A673 (cell line): ENCODE measurements at regions not wholly inside any gene's neighbourhood (a gene's known extent, or its start where the extent isn't known, plus 50 kb on each side); places are given as distances from the start of the nearest gene placed in this dataset.

Experiments
- BruUV-seq: library from RNA; stranded (reverse); fragments of 400-500 nt; replicated peaks from 2 replicates; lab custom pipeline; 2021; lab: Mats Ljungman, UMichigan
- CTCF ChIA-PET: fragments of 300-600 bp; sonication (Branson Sonifier 250); formaldehyde crosslinking; loops from one replicate; lab custom pipeline; 2022; ENCODE audit warnings: antibody characterized with exemption; lab: Charles Lee
- POLR2A ChIA-PET: fragments of 300-600 bp; sonication (Branson Sonifier 250); formaldehyde crosslinking; loops from one replicate; lab custom pipeline; 2022; ENCODE audit warnings: antibody characterized with exemption; ENCODE audit not compliant: low non-redundant PET; lab: Charles Lee
- DNase-seq: peaks from one replicate; pipeline ENCODE4 v3.0.0-alpha.2; 2015; ENCODE audit warnings: low spot score
- H3K27ac ChIP-seq: fragments of 200-600 bp; sonication (generic); 2 replicates; pipeline ENCODE4 v1.5.1; 2016; ENCODE audit warnings: mixed run types, low read depth, mild to moderate bottlenecking, mixed read lengths, antibody characterized with exemption, low read length; ENCODE audit not compliant: poor library complexity, severe bottlenecking
- H3K27me3 ChIP-seq: fragments of 200-600 bp; sonication (generic); replicated peaks from 2 replicates; pipeline ENCODE4 v1.6.1; 2017; ENCODE audit warnings: mixed run types, low read depth, mild to moderate bottlenecking, mixed read lengths, antibody characterized with exemption, low read length; ENCODE audit not compliant: insufficient read depth, poor library complexity
- H3K36me3 ChIP-seq: fragments of 200-600 bp; sonication (generic); 2 replicates; pipeline ENCODE4 v1.6.1; 2016; ENCODE audit warnings: mixed run types, mild to moderate bottlenecking, mixed read lengths, antibody characterized with exemption, low read length; ENCODE audit not compliant: insufficient read depth, poor library complexity, severe bottlenecking
- H3K4me1 ChIP-seq: fragments of 200-600 bp; sonication (generic); 2 replicates; pipeline ENCODE4 v1.6.1; 2017; ENCODE audit warnings: mixed run types, mild to moderate bottlenecking, mixed read lengths, antibody characterized with exemption, low read length; ENCODE audit not compliant: insufficient read depth, poor library complexity, severe bottlenecking
- H3K4me3 ChIP-seq: fragments of 200-600 bp; sonication (generic); 2 replicates; pipeline ENCODE4 v1.5.1; 2016; ENCODE audit warnings: low read depth, mixed run types, mild to moderate bottlenecking, mixed read lengths, low read length; ENCODE audit not compliant: poor library complexity, severe bottlenecking
- H3K9me3 ChIP-seq: fragments of 200-600 bp; sonication (generic); 2 replicates; pipeline ENCODE4 v1.6.1; 2016; ENCODE audit warnings: mixed run types, low read depth, mild to moderate bottlenecking, mixed read lengths, antibody characterized with exemption, low read length; ENCODE audit not compliant: poor library complexity, severe bottlenecking
- EZH2 ChIP-seq: fragments of 200-600 bp; sonication (generic); IDR thresholded peaks from 2 replicates; pipeline ENCODE4 v1.6.1; 2017; ENCODE audit warnings: borderline replicate concordance, low read depth, mild to moderate bottlenecking, mixed read lengths, antibody characterized with exemption, low read length; ENCODE audit not compliant: poor library complexity, severe bottlenecking
- intact Hi-C: fragments of 100-400 bp; cut with micrococcal nuclease; formaldehyde crosslinking; loops from one replicate; pipeline ENCODE4 v1.10.0; 2022; ENCODE audit not compliant: unreplicated experiment
- TF ChIP-seq, protein P1 (sequence below): fragments of 300-800, 200-600 bp; sonication (generic); conservative IDR thresholded peaks from 2 replicates; pipeline ENCODE4 v1.5.1; 2017; ENCODE audit warnings: low read depth, mild to moderate bottlenecking, antibody characterized with exemption, low read length, moderate library complexity, mixed read lengths

DNA sequence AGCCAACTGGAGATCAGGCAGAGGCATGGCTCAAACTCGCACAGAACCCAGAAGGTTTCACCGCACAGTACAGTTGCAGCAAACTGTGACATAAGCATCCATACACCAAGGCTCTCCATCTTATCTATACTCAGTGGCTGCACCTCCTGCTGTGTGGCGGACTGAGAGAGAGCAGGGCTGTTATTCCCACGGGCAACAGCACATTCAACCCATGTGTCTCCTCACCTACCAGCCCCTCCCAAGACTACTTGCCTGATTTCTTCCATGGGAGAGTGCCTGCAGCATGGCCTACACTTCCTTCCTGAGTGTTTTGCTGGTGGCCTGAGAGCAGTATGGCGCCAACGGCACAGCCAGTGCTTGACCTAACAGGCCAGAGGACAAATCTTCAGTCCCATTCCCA lies 1606.6 kb downstream of the SLITRK1 start:
- CTCF ChIA-PET, result no interaction called here
- Histone ChIP-seq H3K27ac (no peak overlapping the region), H3K27me3 (no peaks in the 10 kb centered on the region), H3K4me3 (no peak overlapping the region), H3K9me3 (no peaks in the 10 kb centered on the region), H3K4me1 (no peaks in the 10 kb centered on the region), H3K36me3 (no peaks in the 10 kb centered on the region)
- intact Hi-C loops, result no loop called here
- DNase-seq, result no peak
- TF ChIP-seq, protein P1, sequence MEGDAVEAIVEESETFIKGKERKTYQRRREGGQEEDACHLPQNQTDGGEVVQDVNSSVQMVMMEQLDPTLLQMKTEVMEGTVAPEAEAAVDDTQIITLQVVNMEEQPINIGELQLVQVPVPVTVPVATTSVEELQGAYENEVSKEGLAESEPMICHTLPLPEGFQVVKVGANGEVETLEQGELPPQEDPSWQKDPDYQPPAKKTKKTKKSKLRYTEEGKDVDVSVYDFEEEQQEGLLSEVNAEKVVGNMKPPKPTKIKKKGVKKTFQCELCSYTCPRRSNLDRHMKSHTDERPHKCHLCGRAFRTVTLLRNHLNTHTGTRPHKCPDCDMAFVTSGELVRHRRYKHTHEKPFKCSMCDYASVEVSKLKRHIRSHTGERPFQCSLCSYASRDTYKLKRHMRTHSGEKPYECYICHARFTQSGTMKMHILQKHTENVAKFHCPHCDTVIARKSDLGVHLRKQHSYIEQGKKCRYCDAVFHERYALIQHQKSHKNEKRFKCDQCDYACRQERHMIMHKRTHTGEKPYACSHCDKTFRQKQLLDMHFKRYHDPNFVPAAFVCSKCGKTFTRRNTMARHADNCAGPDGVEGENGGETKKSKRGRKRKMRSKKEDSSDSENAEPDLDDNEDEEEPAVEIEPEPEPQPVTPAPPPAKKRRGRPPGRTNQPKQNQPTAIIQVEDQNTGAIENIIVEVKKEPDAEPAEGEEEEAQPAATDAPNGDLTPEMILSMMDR, result no peak
- no peak for TF ChIP-seq EZH2
- POLR2A ChIA-PET, result no interaction called here
- no TSS peak for BruUV-seq

DNA sequence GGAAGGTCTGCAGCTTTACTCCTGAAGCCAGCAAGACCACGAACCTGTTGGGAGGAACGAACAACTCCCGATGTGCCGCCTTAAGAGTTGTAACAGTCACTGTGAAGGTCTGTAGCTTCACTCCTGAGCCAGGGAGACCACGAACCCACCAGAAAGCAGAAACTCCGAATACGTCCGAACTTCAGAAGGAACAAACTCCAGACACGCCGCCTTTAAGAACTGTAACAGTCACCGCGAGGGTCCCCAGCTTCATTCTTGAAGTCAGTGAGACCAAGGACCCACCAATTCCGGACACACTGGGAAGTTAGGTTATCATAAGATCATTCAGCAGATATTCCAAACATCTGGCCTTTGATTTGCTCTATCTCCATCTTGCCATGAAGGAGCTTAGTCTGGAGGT lies 1623.0 kb downstream of the SLITRK1 start:
- H3K4me3 ChIP-seq, result no peak overlapping the region
- DNase-seq, result no peak
- intact Hi-C loops, result no loop called here
- no peak overlapping the region for H3K27ac ChIP-seq
- TF ChIP-seq, protein P1, result no peak
- no peak for TF ChIP-seq EZH2
- POLR2A ChIA-PET, result no interaction called here
- no peaks in the 10 kb centered on the region for H3K36me3 ChIP-seq
- no TSS peak for BruUV-seq
- H3K9me3 ChIP-seq, result no peaks in the 10 kb centered on the region
- no peaks in the 10 kb centered on the region for H3K4me1 ChIP-seq
- H3K27me3 ChIP-seq, result no peaks in the 10 kb centered on the region
- CTCF ChIA-PET, result no interaction called here

DNA sequence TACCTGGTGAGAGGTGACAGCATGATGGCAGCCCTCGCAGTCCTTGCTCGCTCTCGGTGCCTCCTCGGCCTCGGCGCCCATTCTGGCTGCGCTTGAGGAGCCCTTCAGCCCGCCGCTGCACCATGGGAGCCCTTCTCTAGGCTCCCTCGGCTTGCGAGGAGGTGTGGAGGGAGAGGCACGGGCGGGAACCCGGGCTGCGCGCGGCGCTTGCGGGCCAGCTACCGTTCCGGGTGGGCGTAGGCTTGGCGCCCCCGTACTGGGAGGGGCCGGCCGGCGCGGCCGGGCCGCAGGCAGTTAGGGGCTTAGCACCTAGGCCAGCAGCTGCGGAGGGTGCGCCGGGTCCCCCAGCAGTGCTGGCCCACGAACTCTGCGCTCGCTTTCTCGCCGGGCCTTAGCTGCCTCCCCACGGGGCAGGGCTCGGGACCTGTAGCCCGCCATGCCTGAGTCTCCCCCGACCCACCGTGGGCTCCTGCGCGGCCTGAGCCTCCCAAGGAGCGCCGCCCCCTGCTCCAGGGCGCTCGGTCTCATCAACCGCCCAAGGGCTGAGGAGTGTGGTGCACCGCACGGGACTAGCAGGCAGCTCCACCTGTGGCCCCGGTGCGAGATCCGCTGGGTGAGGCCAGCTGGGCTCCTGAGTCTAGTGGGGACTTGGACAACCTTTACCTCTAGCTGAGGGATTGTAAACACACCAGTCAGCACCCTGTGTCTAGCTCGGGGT lies 1624.3 kb downstream of the SLITRK1 start:
- intact Hi-C loops, result no loop called here
- no peak for DNase-seq
- no peak for TF ChIP-seq EZH2
- TF ChIP-seq, protein P1, result no peak
- Histone ChIP-seq H3K4me3 (no peak overlapping the region), H3K27me3 (no peaks in the 10 kb centered on the region), H3K4me1 (no peaks in the 10 kb centered on the region), H3K36me3 (no peaks in the 10 kb centered on the region), H3K9me3 (no peaks in the 10 kb centered on the region), H3K27ac (no peak overlapping the region)
- POLR2A ChIA-PET, result no interaction called here
- CTCF ChIA-PET, result no interaction called here
- no TSS peak for BruUV-seq
